ENCODE measurements at regions not wholly inside any gene's neighbourhood (a gene's known extent, or its start where the extent isn't known, plus 50 kb on each side); places are given as distances from the start of the nearest gene placed in this dataset.

DNA sequence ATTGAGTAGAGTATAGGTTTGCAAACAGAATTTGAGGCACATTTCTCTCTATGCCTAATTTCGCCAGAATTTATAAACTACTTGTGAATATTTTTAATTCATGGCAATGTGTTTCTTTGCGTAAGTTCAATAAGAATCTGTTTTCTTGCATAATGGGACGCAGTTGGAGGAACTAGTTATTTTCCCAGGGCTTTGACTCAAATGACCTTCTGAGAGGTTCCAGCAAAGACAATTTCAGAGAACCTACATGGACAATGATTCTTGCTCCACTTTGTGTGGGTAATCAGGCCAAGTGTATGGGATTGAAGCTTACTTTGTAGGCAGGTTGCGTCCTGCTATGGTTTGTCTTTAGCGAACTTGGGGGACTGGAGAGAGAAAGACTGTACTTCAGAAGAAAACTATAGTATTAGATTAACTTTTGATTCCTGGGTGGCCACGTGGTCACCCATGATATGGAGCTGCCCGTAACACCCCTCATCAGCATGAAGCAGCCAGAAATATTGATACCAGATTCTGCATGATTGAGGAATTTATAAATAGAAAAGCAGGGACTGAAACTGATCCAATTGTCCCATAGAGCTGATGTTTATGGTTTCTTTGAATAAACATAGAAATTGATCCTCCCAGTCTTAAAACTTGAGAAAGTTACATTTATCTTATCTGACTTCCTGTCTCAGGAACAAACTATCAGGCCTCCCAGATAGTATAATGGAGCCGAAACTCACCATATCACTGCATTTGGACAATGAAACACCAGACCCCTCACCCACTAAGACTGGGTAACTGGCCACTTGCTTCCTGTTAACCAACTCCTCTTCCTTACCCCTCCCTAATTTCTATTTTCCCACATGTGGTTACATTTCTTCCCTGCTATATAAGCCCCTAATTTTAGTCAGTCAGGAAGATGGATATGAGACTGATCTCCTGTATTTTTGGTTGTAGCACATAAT lies 815.3 kb upstream of the HS6ST1 start:
- TF ChIP-seq, protein P1, sequence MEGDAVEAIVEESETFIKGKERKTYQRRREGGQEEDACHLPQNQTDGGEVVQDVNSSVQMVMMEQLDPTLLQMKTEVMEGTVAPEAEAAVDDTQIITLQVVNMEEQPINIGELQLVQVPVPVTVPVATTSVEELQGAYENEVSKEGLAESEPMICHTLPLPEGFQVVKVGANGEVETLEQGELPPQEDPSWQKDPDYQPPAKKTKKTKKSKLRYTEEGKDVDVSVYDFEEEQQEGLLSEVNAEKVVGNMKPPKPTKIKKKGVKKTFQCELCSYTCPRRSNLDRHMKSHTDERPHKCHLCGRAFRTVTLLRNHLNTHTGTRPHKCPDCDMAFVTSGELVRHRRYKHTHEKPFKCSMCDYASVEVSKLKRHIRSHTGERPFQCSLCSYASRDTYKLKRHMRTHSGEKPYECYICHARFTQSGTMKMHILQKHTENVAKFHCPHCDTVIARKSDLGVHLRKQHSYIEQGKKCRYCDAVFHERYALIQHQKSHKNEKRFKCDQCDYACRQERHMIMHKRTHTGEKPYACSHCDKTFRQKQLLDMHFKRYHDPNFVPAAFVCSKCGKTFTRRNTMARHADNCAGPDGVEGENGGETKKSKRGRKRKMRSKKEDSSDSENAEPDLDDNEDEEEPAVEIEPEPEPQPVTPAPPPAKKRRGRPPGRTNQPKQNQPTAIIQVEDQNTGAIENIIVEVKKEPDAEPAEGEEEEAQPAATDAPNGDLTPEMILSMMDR (conservative IDR thresholded peaks at IDR 0.05; ENCODE audit: low read depth, low read length): no peak
- Histone ChIP-seq H3K27me3 (ENCODE audit: insufficient read depth, low read depth) (no peaks in the 10 kb centered on the region), H3K9ac (no peak overlapping the region), H3K27ac (no peak overlapping the region), H4K20me1 (ENCODE audit: insufficient read depth) (no peaks in the 10 kb centered on the region), H3K4me2 (no peak overlapping the region), H3K79me2 (ENCODE audit: insufficient read depth, low read depth) (no peaks in the 10 kb centered on the region), H3K4me1 (ENCODE audit: low read depth, poor library complexity, severe bottlenecking) (no peaks in the 10 kb centered on the region), H2AFZ (ENCODE audit: low read depth) (no peak overlapping the region), H3K4me3 (IDR thresholded peaks at IDR 0.05; ENCODE audit: insufficient read depth, low read depth, low read length) (no peak overlapping the region), H3K36me3 (ENCODE audit: insufficient read depth) (no peaks in the 10 kb centered on the region)

DNA sequence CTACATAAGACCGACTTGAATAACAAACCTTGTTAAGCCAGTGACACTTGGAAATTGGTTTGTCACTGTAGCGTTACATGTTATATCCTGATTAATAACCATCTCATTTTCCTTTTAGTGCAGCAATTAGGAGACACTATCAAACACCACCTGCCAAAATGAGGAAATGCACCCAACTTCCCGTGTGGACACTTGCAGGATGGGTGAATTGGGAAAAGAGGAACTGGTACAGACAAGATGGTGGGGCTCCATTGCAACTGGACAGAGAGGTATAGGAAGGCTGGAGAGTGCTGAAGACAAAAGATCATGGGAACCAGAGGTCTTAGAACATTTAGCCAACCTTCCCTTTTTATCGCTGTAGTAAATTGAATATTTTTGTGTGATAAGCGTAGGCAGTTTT lies 816.3 kb upstream of the HS6ST1 start:
- TF ChIP-seq, protein P1 (conservative IDR thresholded peaks at IDR 0.05; ENCODE audit: low read depth, low read length): no peak
- Histone ChIP-seq H3K36me3 (ENCODE audit: insufficient read depth) (no peaks in the 10 kb centered on the region), H3K79me2 (ENCODE audit: insufficient read depth, low read depth) (no peaks in the 10 kb centered on the region), H3K4me3 (IDR thresholded peaks at IDR 0.05; ENCODE audit: insufficient read depth, low read depth, low read length) (no peak overlapping the region), H2AFZ (ENCODE audit: low read depth) (no peak overlapping the region), H3K4me1 (ENCODE audit: low read depth, poor library complexity, severe bottlenecking) (no peaks in the 10 kb centered on the region), H3K27ac (no peak overlapping the region), H4K20me1 (ENCODE audit: insufficient read depth) (no peaks in the 10 kb centered on the region), H3K4me2 (no peak overlapping the region), H3K27me3 (ENCODE audit: insufficient read depth, low read depth) (no peaks in the 10 kb centered on the region), H3K9ac (no peak overlapping the region)

DNA sequence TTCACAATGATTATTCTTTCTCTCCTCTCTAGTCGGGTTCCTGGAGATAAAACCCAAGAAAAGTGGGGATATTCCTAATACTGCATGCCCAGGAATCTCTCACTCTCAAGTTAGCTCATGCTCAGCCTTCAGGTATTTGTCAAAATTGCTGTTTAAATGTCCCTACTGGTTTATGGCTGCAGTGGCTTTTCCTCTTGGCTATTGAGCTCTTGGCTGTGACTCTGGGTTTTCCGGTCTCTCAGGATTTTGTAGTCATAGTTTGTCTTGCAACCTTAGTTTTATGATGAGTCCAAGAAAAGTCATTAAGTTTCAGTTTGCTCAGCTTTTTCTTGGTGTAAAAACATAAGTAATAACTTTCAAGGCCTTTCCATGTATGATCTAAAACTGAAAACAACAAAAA lies 820.7 kb upstream of the HS6ST1 start:
- Histone ChIP-seq H3K36me3 (ENCODE audit: insufficient read depth) (no peaks in the 10 kb centered on the region), H3K4me1 (ENCODE audit: low read depth, poor library complexity, severe bottlenecking) (no peaks in the 10 kb centered on the region), H3K4me3 (IDR thresholded peaks at IDR 0.05; ENCODE audit: insufficient read depth, low read depth, low read length) (no peak overlapping the region), H3K79me2 (ENCODE audit: insufficient read depth, low read depth) (no peaks in the 10 kb centered on the region), H3K4me2 (no peak overlapping the region), H4K20me1 (ENCODE audit: insufficient read depth) (no peaks in the 10 kb centered on the region), H3K9ac (no peak overlapping the region), H3K27me3 (ENCODE audit: insufficient read depth, low read depth) (no peaks in the 10 kb centered on the region), H2AFZ (ENCODE audit: low read depth) (no peak overlapping the region), H3K27ac (no peak overlapping the region)
- TF ChIP-seq, protein P1 (conservative IDR thresholded peaks at IDR 0.05; ENCODE audit: low read depth, low read length): no peak

DNA sequence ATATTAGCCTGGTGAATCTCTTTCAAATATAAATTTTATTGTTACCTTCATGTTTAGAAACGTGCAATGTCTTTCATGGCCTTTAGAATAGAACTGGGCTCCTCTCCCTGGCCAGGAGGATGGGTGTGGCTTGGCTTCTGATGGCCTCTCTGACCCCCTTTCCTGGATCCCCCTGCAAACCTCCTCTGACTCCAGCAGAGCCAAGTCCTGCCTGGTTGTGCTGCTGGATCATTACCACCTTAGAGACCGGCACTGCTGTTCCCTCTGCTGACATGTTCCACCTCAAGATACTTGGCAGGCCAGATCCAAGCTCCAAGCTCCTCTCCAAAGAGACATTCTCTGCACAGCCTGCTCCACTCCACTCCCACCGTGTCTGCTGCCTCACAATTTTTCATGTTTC lies 823.8 kb upstream of the HS6ST1 start:
- Histone ChIP-seq H3K27ac (no peak overlapping the region), H4K20me1 (ENCODE audit: insufficient read depth) (no peaks in the 10 kb centered on the region), H3K27me3 (ENCODE audit: insufficient read depth, low read depth) (no peaks in the 10 kb centered on the region), H2AFZ (ENCODE audit: low read depth) (no peak overlapping the region), H3K9ac (no peak overlapping the region), H3K36me3 (ENCODE audit: insufficient read depth) (no peaks in the 10 kb centered on the region), H3K4me2 (no peak overlapping the region), H3K4me1 (ENCODE audit: low read depth, poor library complexity, severe bottlenecking) (no peaks in the 10 kb centered on the region), H3K79me2 (ENCODE audit: insufficient read depth, low read depth) (no peaks in the 10 kb centered on the region), H3K4me3 (IDR thresholded peaks at IDR 0.05; ENCODE audit: insufficient read depth, low read depth, low read length) (no peak overlapping the region)
- TF ChIP-seq, protein P1 (conservative IDR thresholded peaks at IDR 0.05; ENCODE audit: low read depth, low read length): no peak

All from KMS-11 (cell line).